B cell (primary cell): ENCODE measurements at regions not wholly inside any gene's neighbourhood (a gene's known extent, or its start where the extent isn't known, plus 50 kb on each side); places are given as distances from the start of the nearest gene placed in this dataset.

Source experiments
- ATAC-seq: fragments of 200-7000 bp; cut with Tn5 transposase; one replicate; pipeline ENCODE4 v1.10.0; 2021; ENCODE audit warnings: low read depth, mild to moderate bottlenecking, moderate number of reproducible peaks, moderate library complexity
- CTCF ChIA-PET: fragments of 350-600 bp; sonication (Branson Sonifier 250); formaldehyde crosslinking; loops from one replicate; lab custom pipeline; 2021; ENCODE audit warnings: antibody characterized with exemption, inconsistent platforms; lab: Charles Lee
- POLR2A ChIA-PET: fragments of 350-600 bp; sonication (Branson Sonifier 250); formaldehyde crosslinking; loops from one replicate; lab custom pipeline; 2021; ENCODE audit warnings: antibody characterized with exemption; lab: Charles Lee
- DNase-seq: peaks from one replicate; pipeline ENCODE4 v3.0.0; 2013
- H2AFZ ChIP-seq: 2 replicates; pipeline ENCODE4 v1.6.1; 2012; ENCODE audit warnings: mild to moderate bottlenecking, low read depth, low read length; ENCODE audit not compliant: insufficient read depth, poor library complexity, severe bottlenecking
- H3K27ac ChIP-seq, 2 donors: 1 replicate in 1 of 2; 2 replicates in 1 of 2; pipeline ENCODE4 v1.5.1; 2012 to 2013; ENCODE audit warnings: low read length in 2 of 2, mild to moderate bottlenecking in 2 of 2, moderate library complexity in 1 of 2
- H3K27me3 ChIP-seq, 4 experiments: fragments of 200-600 bp in 1 of 4; sonication (generic) in 1 of 4; replicated peaks in 1 of 4; 1 replicate in 2 of 4; 2 replicates in 2 of 4; pipeline versions ENCODE4 v1.6.1 to v1.7.0; 2013 to 2016; ENCODE audit warnings: low read length in 3 of 4, mild to moderate bottlenecking in 2 of 4, mixed read lengths in 1 of 4, moderate library complexity in 1 of 4; ENCODE audit not compliant: insufficient read depth in 4 of 4, control insufficient read depth in 3 of 4; ENCODE audit errors: control extremely low read depth in 1 of 4
- H3K36me3 ChIP-seq, 2 experiments: replicated peaks in 1 of 2; 1 replicate in 1 of 2; 2 replicates in 1 of 2; pipeline versions ENCODE4 v1.6.1 to v1.7.1; 2013; ENCODE audit warnings: low read length in 1 of 2; ENCODE audit not compliant: insufficient read depth in 2 of 2, control insufficient read depth in 1 of 2; ENCODE audit errors: control extremely low read depth in 1 of 2, extremely low read depth in 1 of 2
- H3K4me1 ChIP-seq, 2 donors: fragments of 200-600 bp in 1 of 2; sonication (generic) in 1 of 2; 1 replicate in 1 of 2; 2 replicates in 1 of 2; pipeline versions ENCODE4 v1.5.1 to v1.6.1; 2013 to 2017; ENCODE audit warnings: low read length in 2 of 2; ENCODE audit not compliant: control insufficient read depth in 2 of 2, insufficient read depth in 2 of 2
- H3K4me2 ChIP-seq: replicated peaks from 2 replicates; pipeline ENCODE3; 2012; ENCODE audit warnings: mild to moderate bottlenecking, low read depth, low read length; ENCODE audit not compliant: poor library complexity, severe bottlenecking
- H3K4me3 ChIP-seq, 5 experiments: fragments of 200-600 bp in 1 of 5; sonication (generic) in 1 of 5; 1 replicate in 3 of 5; 2 replicates in 2 of 5; pipeline versions ENCODE4 v1.5.1 to v1.7.0; 2011 to 2016; ENCODE audit warnings: low read length in 4 of 5, mild to moderate bottlenecking in 4 of 5, low read depth in 2 of 5, control low read depth in 1 of 5, moderate library complexity in 1 of 5; ENCODE audit not compliant: insufficient read depth in 1 of 5; ENCODE audit errors: control extremely low read depth in 1 of 5, extremely low read depth in 1 of 5
- H3K79me2 ChIP-seq: fragments of 200-600 bp; sonication (generic); one replicate; pipeline ENCODE4 v1.6.0; 2016; ENCODE audit warnings: low read length; ENCODE audit not compliant: control insufficient read depth, insufficient read depth
- H3K9ac ChIP-seq: fragments of 200-600 bp; sonication (generic); 2 replicates; pipeline ENCODE4 v1.6.1; 2017; ENCODE audit warnings: mild to moderate bottlenecking, low read length, moderate library complexity
- H3K9me3 ChIP-seq, 3 donors: one replicate each; pipeline versions ENCODE4 v1.6.1 to v1.7.1; 2013; ENCODE audit warnings: low read length in 2 of 3; ENCODE audit not compliant: control insufficient read depth in 2 of 3, insufficient read depth in 1 of 3; ENCODE audit errors: control extremely low read depth in 1 of 3
- H4K20me1 ChIP-seq: 2 replicates; pipeline ENCODE4 v1.6.0; 2012; ENCODE audit warnings: mild to moderate bottlenecking, low read length; ENCODE audit not compliant: insufficient read depth, control insufficient read depth, poor library complexity, severe bottlenecking
- H3K27ac Mint-ChIP-seq: one replicate; pipeline ENCODE4 v1.8.0; 2021; ENCODE audit warnings: mixed read lengths
- H3K27me3 Mint-ChIP-seq: one replicate; pipeline ENCODE4 v1.8.0; 2021; ENCODE audit warnings: mixed read lengths
- H3K4me1 Mint-ChIP-seq: one replicate; pipeline ENCODE4 v1.8.0; 2021; ENCODE audit warnings: mixed read lengths
- H3K4me3 Mint-ChIP-seq: one replicate; pipeline ENCODE4 v1.8.0; 2021; ENCODE audit warnings: mixed read lengths
- H3K9me3 Mint-ChIP-seq: one replicate; pipeline ENCODE4 v1.8.0; 2022; ENCODE audit warnings: mixed read lengths; ENCODE audit not compliant: insufficient read depth
- CTCF ChIP-seq: fragments of 200-600 bp; IDR thresholded peaks from one replicate; pipeline ENCODE4 v1.8.0; 2022; ENCODE audit warnings: antibody characterized with exemption, mild to moderate bottlenecking
- EZH2 ChIP-seq: IDR thresholded peaks from 2 replicates; pipeline ENCODE4 v1.6.1; 2012; ENCODE audit warnings: borderline replicate concordance, low read depth, mild to moderate bottlenecking, moderate library complexity, low read length; ENCODE audit not compliant: insufficient read depth, poor library complexity, severe bottlenecking
- WGBS: methylation state at CpG from one replicate; pipeline ENCODE4 v1.1.5; 2013; ENCODE audit warnings: missing lambda C conversion rate; ENCODE audit not compliant: insufficient coverage; 5-methylcytosine and 5-hydroxymethylcytosine counted together
- intact Hi-C: fragments of 100-400 bp; cut with micrococcal nuclease; formaldehyde crosslinking; loops from one replicate; pipeline ENCODE4 v1.10.0; 2022

GRCh38 chr5:35294017-35294416 is 63.7 kb upstream of the PRLR start:
- no peak overlapping the region for H3K9ac ChIP-seq
- peaks cover 0 to 5% (median 0%) of the 10 kb centered on the region in 3 donors for H3K9me3 ChIP-seq
- TF ChIP-seq CTCF, result no peak
- no peak for TF ChIP-seq EZH2
- DNase-seq (no peak), ATAC-seq (no peak)
- H3K36me3 ChIP-seq, result no peaks in the 10 kb centered on the region
- H3K27ac ChIP-seq, result no peak overlapping the region
- no peaks in the 10 kb centered on the region for H4K20me1 ChIP-seq
- no peak overlapping the region for H3K4me3 ChIP-seq
- H3K4me1 ChIP-seq, result no peaks in the 10 kb centered on the region
- ChIA-PET POLR2A (no interaction called here), CTCF (no interaction called here)
- H3K4me3 Mint-ChIP-seq, result no peak overlapping the region
- H3K27me3 Mint-ChIP-seq, result no peaks in the 10 kb centered on the region
- WGBS, result 100% methylated on average over 1 of the region's 6 CpGs
- H3K4me1 Mint-ChIP-seq, result peaks cover 4% of the 10 kb centered on the region
- no peaks in the 10 kb centered on the region for H3K79me2 ChIP-seq
- H3K4me2 ChIP-seq, result no peak overlapping the region
- intact Hi-C loops, result no loop called here
- peaks cover 8% of the 10 kb centered on the region for H3K9me3 Mint-ChIP-seq
- no peak overlapping the region for H3K27ac Mint-ChIP-seq
- no peak overlapping the region for H2AFZ ChIP-seq
- no peaks in the 10 kb centered on the region for H3K27me3 ChIP-seq

DNA sequence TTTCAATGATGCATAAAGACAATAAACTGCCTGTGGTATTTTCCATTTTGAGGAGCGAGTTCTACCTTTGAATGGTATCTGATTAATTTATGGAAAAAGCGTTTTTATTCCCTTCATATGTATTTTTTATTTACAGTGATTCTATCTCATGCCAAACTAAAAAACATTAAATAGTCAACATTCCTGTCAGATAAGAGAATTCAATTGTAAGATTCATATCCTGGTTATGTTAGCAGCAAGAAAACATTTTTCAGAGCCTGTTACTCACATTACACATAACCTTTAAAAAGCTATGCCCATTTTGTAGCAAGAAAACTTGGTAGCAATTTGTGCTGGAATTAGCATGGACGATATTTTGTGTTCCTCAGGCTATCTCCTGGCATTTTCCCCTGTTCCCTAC is 55.1 kb upstream of the PRLR start:
- no peaks in the 10 kb centered on the region for H3K4me1 ChIP-seq
- POLR2A ChIA-PET, result no interaction called here
- no peak overlapping the region for H3K27ac Mint-ChIP-seq
- H3K4me3 Mint-ChIP-seq, result no peak overlapping the region
- no peak overlapping the region for H3K9ac ChIP-seq
- no peaks in the 10 kb centered on the region for H3K79me2 ChIP-seq
- ATAC-seq, result no peak
- no peaks in the 10 kb centered on the region for H3K27me3 ChIP-seq
- intact Hi-C loops, result no loop called here
- DNase-seq, result no peak
- no CpG with 5 or more reads among the region's 3 CpGs for WGBS
- no peaks in the 10 kb centered on the region for H4K20me1 ChIP-seq
- no peaks in the 10 kb centered on the region for H3K9me3 ChIP-seq
- H3K4me2 ChIP-seq, result no peak overlapping the region
- no peaks in the 10 kb centered on the region for H3K27me3 Mint-ChIP-seq
- H2AFZ ChIP-seq, result no peak overlapping the region
- H3K27ac ChIP-seq, result no peak overlapping the region
- H3K36me3 ChIP-seq, result no peaks in the 10 kb centered on the region
- no peak for TF ChIP-seq EZH2
- TF ChIP-seq CTCF, result no peak
- no peaks in the 10 kb centered on the region for H3K4me1 Mint-ChIP-seq
- H3K9me3 Mint-ChIP-seq, result peaks cover 5% of the 10 kb centered on the region
- CTCF ChIA-PET, result no interaction called here
- no peak overlapping the region for H3K4me3 ChIP-seq
